HG03342 (cell line): ENCODE measurements at regions not wholly inside any gene's neighbourhood (a gene's known extent, or its start where the extent isn't known, plus 50 kb on each side); places are given as distances from the start of the nearest gene placed in this dataset.
"Not testable (repeated sequence)": the region's sequence is repeated elsewhere in the genome, so short reads cannot be mapped to it uniquely, and the experiment has no call there.

ENCODE experiments used
- ATAC-seq: cut with Tn5 transposase; IDR thresholded peaks from one replicate; pipeline ENCODE4 v1.9.1; 2021; ENCODE audit warnings: mild to moderate bottlenecking, moderate library complexity; ENCODE audit not compliant: unreplicated experiment

GRCh38 chr2:133624551-133624950 is 56.3 kb upstream of the NCKAP5 start:
- ATAC-seq = no peak

- ATAC-seq = no peak
Measured at GRCh38 chr2:133627741-133628140, 59.5 kb upstream of the NCKAP5 start.

GRCh38 chr2:133633309-133633708 is 65.0 kb upstream of the NCKAP5 start:
- no peak for ATAC-seq

- no peak for ATAC-seq
Measured at GRCh38 chr2:133633881-133634409, 65.7 kb upstream of the NCKAP5 start.

DNA sequence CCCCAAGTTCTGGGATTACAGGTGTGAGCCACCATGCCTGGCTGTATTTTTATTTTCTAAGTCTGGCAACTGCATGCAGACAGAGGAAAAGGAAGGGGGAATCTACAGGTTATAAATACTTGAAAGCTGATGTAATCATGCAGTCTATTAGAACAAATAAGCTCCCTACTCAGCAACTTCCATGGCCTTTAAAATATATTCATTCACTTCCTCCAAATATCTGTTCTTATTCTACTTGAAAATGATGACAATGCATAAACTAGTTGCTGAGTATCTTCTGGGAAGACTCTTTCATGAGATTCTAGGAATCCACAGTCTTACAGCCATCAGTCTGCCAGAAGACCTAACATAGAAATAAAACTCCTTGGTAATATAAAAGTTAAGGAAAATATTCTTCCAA is 66.9 kb upstream of the NCKAP5 start:
- ATAC-seq = no peak

GRCh38 chr2:133636287-133636686 is 68.0 kb upstream of the NCKAP5 start:
- no peak for ATAC-seq

GRCh38 chr2:133640103-133640502 is 71.8 kb upstream of the NCKAP5 start:
- no peak for ATAC-seq

GRCh38 chr2:133641497-133641896 is 73.2 kb upstream of the NCKAP5 start:
- ATAC-seq = no peak

DNA sequence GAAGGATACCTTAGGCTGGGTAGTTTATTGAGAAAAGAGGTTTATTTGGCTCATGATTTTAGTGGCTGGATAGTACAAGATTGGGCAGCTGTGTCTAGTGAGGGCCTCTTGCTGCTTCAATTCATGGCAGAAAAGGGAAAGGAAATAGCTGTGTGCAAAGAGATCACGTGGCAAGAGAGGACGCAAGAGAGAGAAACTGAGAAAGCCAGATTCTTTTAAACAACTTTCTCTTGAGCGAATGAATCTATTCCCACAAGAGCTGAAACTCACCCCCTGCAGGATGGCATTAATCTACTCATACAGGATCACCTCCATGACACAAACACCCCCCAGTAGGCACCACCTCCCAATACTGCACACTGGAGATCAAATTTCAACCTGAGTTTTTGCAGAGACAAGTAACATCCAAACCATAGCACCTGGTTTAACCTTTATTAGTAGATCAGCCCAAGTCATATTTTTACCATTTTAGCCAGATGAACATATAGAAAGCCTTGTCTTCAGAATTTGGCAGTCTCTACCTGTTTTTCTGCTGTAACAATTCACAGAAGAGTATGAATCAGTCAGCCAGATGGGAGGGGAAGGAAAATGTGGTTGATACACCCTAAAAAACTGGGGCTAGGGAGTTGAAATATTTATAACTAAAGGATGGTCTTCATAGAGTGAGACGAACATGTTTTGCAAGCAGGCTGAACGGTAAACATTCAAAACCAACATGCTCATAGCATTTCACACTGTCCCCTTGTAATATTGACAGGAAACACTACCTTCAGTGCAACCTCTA is 73.9 kb upstream of the NCKAP5 start:
- no peak for ATAC-seq

DNA sequence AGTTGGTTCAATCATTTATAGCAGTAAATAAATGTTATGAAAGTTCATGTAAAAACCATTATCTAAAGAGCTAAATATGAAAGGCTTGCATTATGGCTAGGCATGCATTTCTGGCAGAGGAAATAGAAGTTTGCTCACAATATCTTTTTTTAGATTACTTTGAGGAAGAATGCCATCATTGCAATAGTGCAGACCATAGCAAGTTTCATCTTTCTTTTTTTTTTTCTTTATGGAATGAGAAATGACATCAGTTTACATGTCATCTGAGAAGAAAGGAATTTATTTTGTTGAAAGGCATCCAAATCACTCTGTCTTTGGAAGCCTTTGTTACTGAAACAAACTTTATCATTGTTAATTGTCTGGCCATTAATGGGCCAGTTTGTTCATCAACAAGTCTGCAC is 74.5 kb upstream of the NCKAP5 start:
- ATAC-seq = no peak

DNA sequence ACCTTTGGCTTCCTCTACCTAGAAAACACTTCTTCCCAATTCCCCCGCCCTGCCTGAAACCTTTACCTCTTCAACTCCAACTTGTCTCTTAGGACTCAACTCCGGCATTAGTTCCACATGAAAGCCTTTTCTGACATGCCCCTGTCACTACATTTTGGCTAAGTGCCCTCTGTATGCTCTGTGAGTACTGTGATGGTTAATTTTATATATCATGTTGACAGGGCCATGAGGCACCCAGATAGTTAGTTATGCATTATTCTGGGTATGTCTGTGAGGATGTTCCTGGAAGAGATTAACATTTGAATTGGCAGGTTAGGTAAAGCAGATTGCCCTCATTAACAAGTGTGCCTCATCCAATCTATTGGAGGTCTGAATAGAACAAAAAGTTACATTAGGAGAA is 75.6 kb upstream of the NCKAP5 start:
- no peak for ATAC-seq

DNA sequence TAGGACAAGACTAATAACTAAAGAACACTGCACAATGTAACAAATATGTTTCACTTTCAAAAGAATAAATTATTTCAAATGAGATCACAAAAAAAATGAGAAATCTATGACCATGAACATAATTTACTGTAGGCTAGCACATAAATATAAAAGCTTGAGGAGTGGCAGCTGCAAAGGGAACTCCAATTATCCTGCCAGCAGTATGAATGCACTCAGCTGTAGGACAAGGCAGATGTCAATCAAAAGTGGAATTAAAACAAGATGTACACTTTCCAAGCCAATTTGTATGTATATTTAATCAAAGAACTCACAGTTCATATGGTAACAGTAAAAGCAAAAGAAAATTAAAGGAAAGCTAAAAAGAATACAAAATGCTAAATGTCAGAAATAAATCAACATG is 76.6 kb upstream of the NCKAP5 start:
- no peak for ATAC-seq

DNA sequence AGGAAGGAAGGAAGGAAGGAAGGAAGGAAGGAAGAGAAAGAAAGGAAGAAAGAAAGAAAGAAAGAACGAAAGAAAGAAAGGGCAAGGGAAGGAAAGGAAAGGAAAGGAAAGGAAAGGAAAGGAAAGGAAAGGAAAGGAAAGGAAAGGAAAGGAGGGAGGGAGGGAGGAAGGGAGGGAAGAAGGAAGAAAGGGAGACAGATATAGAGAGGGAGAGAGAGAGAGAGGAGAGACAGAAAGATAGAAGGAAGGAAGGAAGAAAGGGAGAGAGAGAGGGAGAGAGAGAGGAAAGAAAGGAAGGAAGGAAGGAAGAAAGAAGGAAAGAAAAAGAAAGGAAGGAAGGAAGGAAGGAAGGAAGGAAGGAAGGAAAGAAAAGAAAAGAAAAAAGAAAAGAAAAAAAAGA is 79.1 kb upstream of the NCKAP5 start:
- ATAC-seq = not testable (repeated sequence)

DNA sequence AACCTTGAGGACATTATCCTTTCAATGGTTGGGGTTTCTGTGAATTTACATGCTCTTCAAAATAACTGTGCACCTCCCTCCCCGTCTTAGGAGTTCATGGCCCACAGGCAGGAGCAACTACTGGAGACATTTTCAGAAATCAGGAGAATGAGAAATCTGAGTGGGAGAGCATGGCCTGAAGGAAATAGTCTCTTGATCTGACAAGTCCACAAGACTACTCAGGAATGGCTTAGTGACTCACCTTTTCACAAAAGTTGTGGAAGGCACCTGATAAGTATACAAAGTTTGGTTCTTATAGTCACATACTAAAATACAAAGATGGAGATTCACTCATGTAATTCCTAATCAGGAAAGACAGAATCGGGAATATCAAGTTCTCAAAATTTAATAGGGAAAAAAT is 83.6 kb upstream of the NCKAP5 start:
- no peak for ATAC-seq

- ATAC-seq = no peak
Measured at GRCh38 chr2:133652398-133652797, 84.1 kb upstream of the NCKAP5 start.

GRCh38 chr2:133653056-133653455 is 84.8 kb upstream of the NCKAP5 start:
- no peak for ATAC-seq

DNA sequence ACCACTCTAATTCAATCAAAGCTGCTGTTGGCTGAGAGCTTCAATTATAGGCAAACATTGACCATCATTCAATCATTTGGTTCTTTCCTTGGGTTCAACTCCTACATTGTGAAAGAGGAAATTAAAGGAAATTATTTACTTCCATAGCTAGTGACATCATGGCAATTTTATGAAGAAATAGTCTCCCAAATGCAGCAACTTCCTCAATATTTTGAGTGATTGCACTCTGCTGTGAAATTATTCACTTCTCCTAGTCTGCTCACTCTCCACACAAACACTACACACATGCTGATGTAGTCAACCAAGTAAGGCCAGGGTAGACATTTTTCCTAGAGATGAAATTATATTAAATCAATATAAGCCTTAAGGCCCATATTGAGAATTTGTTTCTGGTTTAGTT is 86.7 kb upstream of the NCKAP5 start:
- ATAC-seq = no peak

DNA sequence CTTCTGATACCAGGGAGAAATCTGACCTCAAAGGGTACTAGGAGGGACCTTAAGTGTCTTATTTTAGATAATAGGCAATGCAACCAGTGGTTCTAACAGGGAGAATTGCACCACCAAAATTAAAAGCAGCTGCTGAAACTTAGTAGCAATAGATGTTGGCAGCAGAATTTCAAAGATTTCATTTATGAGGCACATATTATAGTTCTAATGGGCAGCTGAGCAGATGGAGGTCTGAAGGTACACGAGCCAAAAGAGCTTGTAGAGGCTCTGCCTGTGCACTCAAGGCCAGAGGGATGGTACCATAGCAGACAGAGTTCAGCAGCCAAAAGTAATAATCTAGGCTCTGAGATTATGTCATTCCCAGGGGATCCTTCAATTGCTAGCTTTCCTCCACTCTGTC is 87.3 kb upstream of the NCKAP5 start:
- no peak for ATAC-seq

GRCh38 chr2:133657591-133657990 is 89.3 kb upstream of the NCKAP5 start:
- ATAC-seq = no peak

GRCh38 chr2:133658020-133658903 is 90.0 kb upstream of the NCKAP5 start:
- no peak for ATAC-seq

DNA sequence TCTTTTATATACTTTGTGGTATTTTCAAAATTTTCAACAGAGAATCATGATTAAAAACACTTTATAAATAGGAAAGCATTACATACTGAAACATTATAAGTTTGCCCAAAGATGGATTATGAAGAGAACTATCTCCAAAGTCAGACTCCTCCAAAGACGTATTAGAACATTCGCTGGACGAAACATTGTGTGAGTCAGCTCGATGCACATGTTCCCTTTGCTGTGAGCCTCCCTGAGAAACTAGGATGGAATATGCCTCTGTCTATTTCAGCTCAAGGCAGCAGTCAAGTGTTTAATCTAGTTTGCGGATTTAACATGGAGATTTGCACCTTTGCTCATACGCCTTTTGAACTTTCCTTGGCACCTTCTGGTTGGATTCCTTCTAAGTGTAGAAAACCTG is 92.2 kb upstream of the NCKAP5 start:
- ATAC-seq = no peak

GRCh38 chr2:133661392-133661791 is 93.1 kb upstream of the NCKAP5 start:
- ATAC-seq = no peak
